ENCODE measurements at regions not wholly inside any gene's neighbourhood (a gene's known extent, or its start where the extent isn't known, plus 50 kb on each side); places are given as distances from the start of the nearest gene placed in this dataset.

GRCh38 chr12:23204933-23205778, 580.2 kb downstream of the ETNK1 start:
- Histone ChIP-seq H3K4me3 (no peak overlapping the region), H3K4me2 (ENCODE audit: control insufficient read depth, insufficient read depth) (no peak overlapping the region), H3K9ac (ENCODE audit: control insufficient read depth, insufficient read depth, low read length) (no peak overlapping the region), H3K36me3 (ENCODE audit: control insufficient read depth in 2 of 2, insufficient read depth in 2 of 2, low read length in 1 of 2) (no peaks in the 10 kb centered on the region), H2AFZ (ENCODE audit: control insufficient read depth, low read depth, low read length) (no peak overlapping the region; the same call in 1 of the 2 replicates), H3K9me3 (replicated peaks; ENCODE audit: control insufficient read depth, insufficient read depth, low read length) (no peaks in the 10 kb centered on the region), H4K20me1 (ENCODE audit: control insufficient read depth, insufficient read depth) (no peaks in the 10 kb centered on the region), H3K79me2 (ENCODE audit: control insufficient read depth, insufficient read depth, low read length) (no peaks in the 10 kb centered on the region), H3K4me1 (ENCODE audit: control insufficient read depth, insufficient read depth, low read length) (no peaks in the 10 kb centered on the region), H3K27ac (ENCODE audit: control insufficient read depth, insufficient read depth) (no peak overlapping the region), H3K27me3 (replicated peaks in 1 of 2; ENCODE audit: control insufficient read depth in 2 of 2, insufficient read depth in 2 of 2, low read length in 1 of 2) (no peaks in the 10 kb centered on the region)
- SMC1A ChIA-PET (ENCODE audit: uncharacterized antibody, unreplicated experiment) = interaction anchor here (0.6 to 1.6 kb wide), 5 partner anchors 432 to 1633 kb away, joined by 3 read pairs; no protein-coding TSS in a partner anchor
- peak; percentile 93 for ATAC-seq
- POLR2A ChIA-PET = no interaction called here
- no peak for TF ChIP-seq IRF4 (IDR thresholded peaks at IDR 0.05; ENCODE audit: low read depth, low read length)
- TF ChIP-seq CTCF (IDR thresholded peaks at IDR 0.05 in 2 of 3, conservative IDR thresholded peaks at IDR 0.05 in 1 of 3; ENCODE audit: control insufficient read depth in 2 of 3, extremely low read depth in 1 of 3, insufficient read depth in 1 of 3, low read depth in 3 of 3, low read length in 3 of 3) = peak; percentile 83 to 90 (median 90)
- TF ChIP-seq RCOR1 (conservative IDR thresholded peaks at IDR 0.05; ENCODE audit: low read depth, low read length) = no peak
- TF ChIP-seq RAD21 (IDR thresholded peaks at IDR 0.05; ENCODE audit: insufficient read depth, low read depth, low read length) = peak; percentile 81
- TF ChIP-seq SMAD1 (IDR thresholded peaks at IDR 0.05; ENCODE audit: low read depth, partially characterized antibody) = no peak
- TF ChIP-seq POLR2AphosphoS2 (IDR thresholded peaks at IDR 0.05; ENCODE audit: low read depth, low read length) = no peak
- 0 out of 2 replicates have a peak, but pooled peaks have one; percentile 29 for TF ChIP-seq ZNF207 (IDR thresholded peaks at IDR 0.05; ENCODE audit: borderline replicate concordance)
- TF ChIP-seq SMC3 (IDR thresholded peaks at IDR 0.05; ENCODE audit: borderline replicate concordance, low read length) = peak; percentile 85
- peak; percentile 93 for TF ChIP-seq MEF2B (IDR thresholded peaks at IDR 0.05; ENCODE audit: partially characterized antibody, poor library complexity, severe bottlenecking)
- TF ChIP-seq ZNF217 (IDR thresholded peaks at IDR 0.05) = peak; percentile 48; the same call in 1 of the 2 replicates
- TF ChIP-seq HDGF (IDR thresholded peaks at IDR 0.05) = no peak
- TF ChIP-seq RUNX3 (IDR thresholded peaks at IDR 0.05; ENCODE audit: low read length) = no peak
- no peak for TF ChIP-seq EED (IDR thresholded peaks at IDR 0.05; ENCODE audit: low read depth)
- DNase-seq (ENCODE audit: low read depth, low spot score) = peak; percentile 27
- intact Hi-C loops (cut with micrococcal nuclease; ENCODE audit: unreplicated experiment) = loop anchor here (2.0 to 10.0 kb wide), 5 partner anchors 520 to 1574 kb away; no protein-coding TSS in a partner anchor
- in situ Hi-C loops (cut with MboI) = loop anchor here (10.0 kb wide), 3 partner anchors 1580 to 1930 kb away; no protein-coding TSS in a partner anchor
- FAIRE-seq = peak; percentile 75
- no TSS peak for BruUV-seq (replicated peaks)
- RAD21 ChIA-PET (ENCODE audit: unreplicated experiment) = interaction anchor here (0.8 kb wide), 1 partner anchor 11 kb away, joined by 3 read pairs; no protein-coding TSS in a partner anchor
- CTCF ChIA-PET = interaction anchor here (0.6 to 3.8 kb wide), 14 partner anchors 8 to 1573 kb away, joined by 3 to 19 read pairs (median 4); no protein-coding TSS in a partner anchor
- 2% methylated on average over 3 of the region's 3 CpGs for WGBS (ENCODE audit: insufficient coverage, insufficient replicate concordance, low lambda C conversion rate, missing lambda C conversion rate)
